ENCODE measurements at regions not wholly inside any gene's neighbourhood (a gene's known extent, or its start where the extent isn't known, plus 50 kb on each side); places are given as distances from the start of the nearest gene placed in this dataset.

- TF ChIP-seq YY1 (IDR thresholded peaks at IDR 0.05; ENCODE audit: insufficient read depth, insufficient read length), result no peak
- no peak for TF ChIP-seq ZNF274 (IDR thresholded peaks at IDR 0.05; ENCODE audit: low read depth, low read length)
Measured at GRCh38 chr5:7274203-7274602, 121.7 kb upstream of the ADCY2 start.
